ENCODE measurements at regions not wholly inside any gene's neighbourhood (a gene's known extent, or its start where the extent isn't known, plus 50 kb on each side); places are given as distances from the start of the nearest gene placed in this dataset.

DNA sequence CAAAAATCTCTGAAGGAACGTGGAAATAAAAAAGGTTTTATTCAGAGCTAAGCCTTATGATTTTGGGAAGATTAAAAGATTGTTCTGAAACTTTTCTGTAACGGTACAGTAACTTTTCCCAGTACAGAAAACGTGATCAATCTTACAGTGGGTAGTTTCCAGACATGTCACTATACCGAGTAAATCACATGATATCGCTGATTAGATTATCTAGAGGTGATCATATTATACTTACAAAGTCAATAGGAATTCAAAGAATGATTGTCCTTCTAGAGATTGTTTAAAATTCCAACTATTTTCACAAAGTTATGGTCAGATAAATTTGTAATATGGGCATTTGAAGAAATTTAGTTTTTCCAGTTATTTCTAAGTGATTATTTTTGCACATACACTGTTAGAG lies 736.0 kb upstream of the GRM7 start:
- no peak overlapping the region for H3K4me3 Mint-ChIP-seq

DNA sequence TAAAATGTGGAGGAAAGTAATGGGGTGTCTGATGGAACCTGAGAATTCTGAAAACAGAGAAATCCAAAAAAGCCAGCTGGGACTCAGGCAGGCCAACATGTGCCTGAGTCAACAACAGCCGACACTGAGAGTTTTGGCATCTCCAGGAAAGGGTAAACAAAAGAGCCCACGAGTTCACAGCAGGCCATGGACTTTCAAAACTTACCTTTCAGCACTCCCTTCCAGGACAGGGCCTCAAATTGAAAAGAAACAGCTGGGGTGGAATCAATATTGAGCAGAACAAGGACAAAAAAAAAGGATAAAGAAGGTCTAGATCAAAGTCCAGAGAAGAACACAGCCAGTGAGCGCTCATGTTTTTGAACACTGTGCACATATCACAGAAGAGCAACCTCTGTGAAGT lies 735.4 kb upstream of the GRM7 start:
- Mint-ChIP-seq H3K27me3 (no peaks in the 10 kb centered on the region), H3K9me3 (no peaks in the 10 kb centered on the region), H3K4me3 (no peak overlapping the region), H3K4me1 (no peaks in the 10 kb centered on the region), H3K36me3 (no peaks in the 10 kb centered on the region), H3K27ac (no peak overlapping the region)

More for the DNA sequence above, 736.0 kb upstream of the GRM7 start:
- no peaks in the 10 kb centered on the region for H3K4me1 Mint-ChIP-seq
- H3K36me3 Mint-ChIP-seq: no peaks in the 10 kb centered on the region
- no peaks in the 10 kb centered on the region for H3K27me3 Mint-ChIP-seq
- no peaks in the 10 kb centered on the region for H3K9me3 Mint-ChIP-seq
- no peak overlapping the region for H3K27ac Mint-ChIP-seq

DNA sequence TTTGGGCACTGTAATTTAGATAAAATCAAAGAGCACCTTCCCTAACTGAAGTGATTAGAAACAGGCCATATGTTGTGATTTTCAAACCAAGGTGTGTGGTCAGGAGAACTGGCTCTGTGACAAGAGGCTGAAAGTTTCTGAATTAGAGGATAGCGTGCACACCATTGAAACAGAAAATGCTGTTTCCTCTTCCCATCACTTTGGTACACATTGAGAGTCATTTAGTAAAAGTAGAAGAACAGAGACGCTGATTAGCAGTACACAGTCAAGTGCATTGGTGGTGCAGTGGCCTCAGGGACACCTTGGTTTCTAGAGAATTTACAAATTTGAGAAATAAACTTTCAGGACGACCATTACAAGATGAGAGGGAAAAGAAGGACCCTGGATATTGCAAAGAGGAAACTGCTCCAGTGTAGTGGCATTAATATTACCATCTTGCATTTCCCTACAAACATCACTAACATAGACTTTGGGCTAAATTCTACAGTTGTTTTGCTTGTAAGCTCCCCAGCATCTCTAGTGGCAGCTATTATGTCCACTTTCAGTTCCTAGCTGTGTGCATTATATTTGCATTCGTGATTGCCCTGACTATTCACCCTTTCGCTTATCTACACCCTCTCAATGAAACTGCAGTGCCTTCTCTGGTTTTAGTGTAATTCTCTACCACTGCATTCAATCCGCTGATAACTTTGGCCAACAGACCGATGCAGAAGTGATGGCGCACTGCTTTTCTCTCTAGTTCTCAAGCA lies 728.1 kb upstream of the GRM7 start:
- no peak overlapping the region for H3K4me3 Mint-ChIP-seq
- H3K4me1 Mint-ChIP-seq: no peaks in the 10 kb centered on the region

DNA sequence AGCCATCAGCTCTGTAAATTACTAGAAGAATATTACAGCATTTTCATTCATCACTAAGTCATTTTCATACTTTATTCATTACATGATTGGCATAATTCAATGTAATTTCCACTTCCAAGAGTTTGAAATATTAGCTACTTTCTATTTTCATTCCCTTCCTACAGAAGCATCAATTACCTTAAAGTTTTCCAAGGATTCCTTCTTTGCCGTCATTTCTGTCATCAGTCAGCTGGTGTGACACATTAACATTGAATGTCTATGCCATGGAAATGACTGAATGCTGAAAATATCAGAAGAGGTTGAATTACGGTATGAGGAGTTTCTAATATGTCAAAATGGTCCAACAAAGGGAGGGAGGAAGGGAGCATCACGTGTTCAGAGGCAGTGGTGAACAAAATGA lies 718.2 kb upstream of the GRM7 start:
- Mint-ChIP-seq H3K4me3 (no peak overlapping the region), H3K27me3 (no peaks in the 10 kb centered on the region), H3K4me1 (no peaks in the 10 kb centered on the region), H3K36me3 (no peaks in the 10 kb centered on the region), H3K9me3 (peaks cover 16% of the 10 kb centered on the region), H3K27ac (no peak overlapping the region)

More for the DNA sequence above, 728.1 kb upstream of the GRM7 start:
- no peak overlapping the region for H3K27ac Mint-ChIP-seq
- H3K27me3 Mint-ChIP-seq: no peaks in the 10 kb centered on the region
- peaks cover 11% of the 10 kb centered on the region for H3K9me3 Mint-ChIP-seq
- no peaks in the 10 kb centered on the region for H3K36me3 Mint-ChIP-seq

DNA sequence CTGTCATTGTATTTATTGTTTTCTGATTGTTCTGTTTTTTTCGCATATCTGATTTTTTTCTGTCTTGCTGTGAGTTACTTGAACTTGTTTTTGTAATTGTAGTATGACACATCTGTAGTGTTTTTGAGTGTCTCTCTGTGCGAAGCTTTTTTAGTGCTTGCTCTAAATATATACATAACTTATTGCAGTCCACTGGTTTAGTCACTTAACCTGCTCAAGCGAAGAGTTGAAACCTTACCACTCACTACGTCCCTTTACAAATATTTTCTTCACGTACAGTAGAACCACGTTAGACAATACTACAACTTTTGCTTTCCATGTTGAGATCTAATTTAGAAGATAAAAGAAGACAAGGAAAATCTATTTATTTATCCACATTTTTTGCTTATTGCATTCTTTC lies 713.0 kb upstream of the GRM7 start:
- H3K27me3 Mint-ChIP-seq: no peaks in the 10 kb centered on the region
- H3K27ac Mint-ChIP-seq: no peak overlapping the region
- no peaks in the 10 kb centered on the region for H3K4me1 Mint-ChIP-seq
- H3K36me3 Mint-ChIP-seq: no peaks in the 10 kb centered on the region
- peaks cover 13% of the 10 kb centered on the region for H3K9me3 Mint-ChIP-seq
- H3K4me3 Mint-ChIP-seq: no peak overlapping the region

DNA sequence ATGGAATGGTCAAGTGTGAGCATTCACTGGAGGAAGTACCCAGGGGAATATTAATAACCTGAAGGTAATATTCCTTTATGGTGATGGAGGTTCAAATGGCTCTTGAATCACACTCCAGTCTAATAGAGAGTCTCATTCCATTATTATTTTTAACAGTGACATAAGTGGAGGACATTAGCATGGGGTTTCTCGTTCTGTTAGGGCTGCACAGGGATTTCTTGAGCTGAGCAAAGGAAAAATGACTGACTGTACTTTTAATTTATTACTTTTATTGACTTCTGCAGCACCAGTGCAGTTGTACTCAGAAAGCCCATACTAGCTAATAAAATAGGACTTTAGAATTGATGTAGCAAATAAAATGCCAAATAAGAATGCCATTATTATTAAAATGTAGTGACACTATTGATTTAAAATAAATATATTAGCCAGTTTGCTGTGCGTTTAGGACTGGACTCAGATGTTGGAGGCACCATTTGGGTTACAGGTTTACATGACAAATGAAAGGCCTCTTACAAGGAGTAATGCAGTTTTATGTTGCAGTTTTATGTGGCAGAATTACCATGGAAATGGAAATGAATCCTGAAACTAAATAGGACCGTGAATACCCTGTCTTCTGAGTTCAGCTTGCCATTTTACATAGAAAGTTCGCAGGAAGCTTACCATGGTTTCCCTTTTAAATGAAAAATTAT lies 705.1 kb upstream of the GRM7 start:
- Mint-ChIP-seq H3K27ac (no peak overlapping the region), H3K4me1 (no peaks in the 10 kb centered on the region), H3K9me3 (no peaks in the 10 kb centered on the region), H3K36me3 (no peaks in the 10 kb centered on the region), H3K4me3 (no peak overlapping the region), H3K27me3 (no peaks in the 10 kb centered on the region)

DNA sequence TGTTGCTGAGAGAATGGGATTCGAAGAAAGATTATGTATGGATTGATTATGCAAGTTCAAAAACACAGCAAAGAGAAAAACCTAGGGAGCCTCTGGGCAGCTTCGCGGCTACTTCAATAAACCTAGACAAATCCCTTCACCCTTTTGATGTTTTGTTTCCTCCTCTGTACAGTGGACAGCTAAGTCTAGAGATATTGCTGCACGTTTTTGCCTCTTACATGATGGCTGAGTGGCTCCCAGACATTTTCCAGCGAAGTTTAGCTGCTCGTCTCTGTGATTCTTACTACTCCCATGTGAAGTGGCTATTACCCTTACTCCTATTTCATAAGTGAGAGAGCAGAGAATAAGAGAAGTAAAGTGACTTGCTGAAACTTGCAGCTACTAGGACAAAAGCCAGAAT lies 695.0 kb upstream of the GRM7 start:
- no peaks in the 10 kb centered on the region for H3K36me3 Mint-ChIP-seq
- H3K27ac Mint-ChIP-seq: no peak overlapping the region
- H3K27me3 Mint-ChIP-seq: no peaks in the 10 kb centered on the region

DNA sequence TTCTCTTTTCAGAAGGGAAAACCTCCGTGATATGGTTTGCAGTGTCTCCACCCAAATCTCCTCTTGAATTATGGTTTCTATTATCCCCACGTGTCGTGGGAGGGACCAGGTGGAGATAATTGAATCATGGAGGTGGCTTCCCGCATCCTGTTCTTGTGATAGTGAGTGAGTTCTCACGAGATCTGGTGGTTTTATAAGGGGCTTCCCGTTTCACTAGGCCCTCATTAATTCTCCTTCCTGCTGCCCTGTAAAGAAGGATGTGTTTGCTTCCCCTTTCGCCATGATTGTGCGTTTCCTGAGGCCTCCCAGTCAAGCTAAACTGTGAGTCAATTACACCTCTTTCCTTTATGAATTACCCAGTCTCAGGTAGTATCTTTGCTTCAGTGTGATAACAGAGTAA lies 692.7 kb upstream of the GRM7 start:
- no peak overlapping the region for H3K27ac Mint-ChIP-seq
- no peaks in the 10 kb centered on the region for H3K9me3 Mint-ChIP-seq
- no peak overlapping the region for H3K4me3 Mint-ChIP-seq
- no peaks in the 10 kb centered on the region for H3K4me1 Mint-ChIP-seq
- H3K27me3 Mint-ChIP-seq: no peaks in the 10 kb centered on the region
- H3K36me3 Mint-ChIP-seq: no peaks in the 10 kb centered on the region

More for the DNA sequence above, 695.0 kb upstream of the GRM7 start:
- Mint-ChIP-seq H3K9me3 (no peaks in the 10 kb centered on the region), H3K4me3 (no peak overlapping the region), H3K4me1 (no peaks in the 10 kb centered on the region)

DNA sequence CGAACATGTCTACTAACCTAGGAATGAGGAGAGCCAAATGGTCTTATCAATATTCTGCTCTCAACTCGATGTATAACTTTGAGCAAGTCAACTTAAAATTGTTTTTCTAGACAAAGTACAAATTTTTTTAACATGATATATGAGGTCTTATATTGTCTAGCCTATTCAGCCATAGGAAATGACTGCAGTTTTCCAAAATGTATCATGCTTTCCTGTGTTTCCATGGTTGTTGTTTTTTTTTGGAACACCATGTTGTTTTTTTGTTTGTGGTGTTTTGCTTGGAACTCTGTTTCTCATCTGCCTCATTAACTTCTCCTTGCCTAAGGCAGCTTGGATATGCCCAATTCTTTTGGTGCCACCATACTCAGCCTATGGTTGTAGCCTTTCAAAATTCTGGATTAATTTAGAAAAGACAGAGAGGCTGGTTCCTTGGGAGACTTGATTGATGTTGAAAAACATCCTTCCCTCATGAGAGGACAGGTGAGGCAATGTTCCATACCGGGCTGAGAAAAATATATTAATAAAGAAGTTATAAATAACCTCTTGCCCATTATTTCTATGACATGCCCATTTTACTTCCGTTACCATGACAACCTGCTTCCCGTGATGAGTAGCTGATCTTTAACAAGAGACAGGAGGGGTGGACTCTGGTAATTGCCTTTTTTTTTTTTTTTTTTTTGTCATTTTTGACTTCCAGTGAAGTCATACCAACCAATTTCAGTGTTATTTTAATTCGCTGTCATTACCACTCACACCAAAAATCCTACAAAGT lies 687.9 kb upstream of the GRM7 start:
- no peaks in the 10 kb centered on the region for H3K4me1 Mint-ChIP-seq
- H3K4me3 Mint-ChIP-seq: no peak overlapping the region
- no peak overlapping the region for H3K27ac Mint-ChIP-seq
- no peaks in the 10 kb centered on the region for H3K9me3 Mint-ChIP-seq
- no peaks in the 10 kb centered on the region for H3K27me3 Mint-ChIP-seq
- H3K36me3 Mint-ChIP-seq: no peaks in the 10 kb centered on the region

DNA sequence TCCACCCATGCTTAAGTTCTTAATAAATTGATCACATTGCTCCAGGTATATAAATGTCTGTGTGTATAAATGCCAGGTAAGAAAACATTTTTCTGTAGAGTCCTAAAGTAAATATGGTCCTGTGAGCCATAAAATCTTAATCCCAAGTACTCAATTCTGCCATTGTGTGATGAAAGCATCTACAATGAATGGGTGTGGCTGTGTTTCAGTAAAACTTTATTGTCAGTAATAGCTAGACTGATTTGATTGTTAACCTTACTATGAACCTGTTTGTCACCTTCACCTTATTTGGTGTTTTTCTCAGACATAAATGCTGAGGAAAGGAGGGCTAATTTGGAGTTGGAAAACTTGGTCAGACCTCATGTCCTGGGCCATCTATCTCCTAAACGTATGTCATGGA lies 683.5 kb upstream of the GRM7 start:
- H3K9me3 Mint-ChIP-seq: no peaks in the 10 kb centered on the region
- no peaks in the 10 kb centered on the region for H3K4me1 Mint-ChIP-seq
- H3K36me3 Mint-ChIP-seq: no peaks in the 10 kb centered on the region
- no peak overlapping the region for H3K4me3 Mint-ChIP-seq
- H3K27ac Mint-ChIP-seq: no peak overlapping the region
- no peaks in the 10 kb centered on the region for H3K27me3 Mint-ChIP-seq

DNA sequence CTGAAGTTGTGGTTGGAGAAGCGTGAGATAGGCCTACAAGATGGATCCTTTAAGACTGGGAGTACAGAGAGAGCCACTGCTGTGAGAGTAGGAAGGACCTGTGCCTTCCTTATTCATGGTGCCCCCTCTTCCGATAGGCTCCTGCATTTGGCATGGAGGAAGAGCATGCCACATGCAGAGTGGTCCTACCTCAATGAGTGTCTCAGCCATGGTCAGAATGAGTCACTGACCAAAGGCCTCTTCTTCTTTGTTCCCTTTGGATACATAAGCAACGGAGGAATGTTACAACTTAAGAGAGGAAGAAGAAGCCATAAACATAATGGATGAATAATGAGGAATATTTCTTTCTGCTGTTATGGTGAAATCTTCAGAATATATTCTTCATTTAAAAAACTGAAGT lies 681.2 kb upstream of the GRM7 start:
- H3K9me3 Mint-ChIP-seq: no peaks in the 10 kb centered on the region
- H3K36me3 Mint-ChIP-seq: no peaks in the 10 kb centered on the region
- no peaks in the 10 kb centered on the region for H3K27me3 Mint-ChIP-seq
- no peak overlapping the region for H3K4me3 Mint-ChIP-seq
- no peaks in the 10 kb centered on the region for H3K4me1 Mint-ChIP-seq
- no peak overlapping the region for H3K27ac Mint-ChIP-seq

DNA sequence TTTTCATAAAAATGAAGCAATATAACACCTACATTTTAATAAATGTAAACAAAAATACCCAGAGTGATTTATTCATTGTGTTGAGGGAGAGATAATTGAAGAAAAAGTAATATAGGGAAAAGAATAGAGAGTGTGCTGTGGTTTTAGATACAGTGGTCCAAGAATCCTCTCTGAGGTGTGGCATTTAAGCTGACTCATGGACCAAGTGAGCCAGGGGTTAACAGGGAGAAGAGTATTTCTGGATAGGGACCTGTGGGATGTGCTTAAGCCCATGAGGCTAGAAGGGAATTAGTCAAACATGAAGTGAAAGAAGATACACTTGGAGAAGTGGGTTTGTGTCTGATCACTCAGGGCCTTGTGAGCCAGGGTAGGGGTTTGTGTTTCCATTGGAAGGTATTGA lies 680.7 kb upstream of the GRM7 start:
- Mint-ChIP-seq H3K4me3 (no peak overlapping the region), H3K27ac (no peak overlapping the region), H3K9me3 (no peaks in the 10 kb centered on the region), H3K36me3 (no peaks in the 10 kb centered on the region), H3K27me3 (no peaks in the 10 kb centered on the region), H3K4me1 (no peaks in the 10 kb centered on the region)

DNA sequence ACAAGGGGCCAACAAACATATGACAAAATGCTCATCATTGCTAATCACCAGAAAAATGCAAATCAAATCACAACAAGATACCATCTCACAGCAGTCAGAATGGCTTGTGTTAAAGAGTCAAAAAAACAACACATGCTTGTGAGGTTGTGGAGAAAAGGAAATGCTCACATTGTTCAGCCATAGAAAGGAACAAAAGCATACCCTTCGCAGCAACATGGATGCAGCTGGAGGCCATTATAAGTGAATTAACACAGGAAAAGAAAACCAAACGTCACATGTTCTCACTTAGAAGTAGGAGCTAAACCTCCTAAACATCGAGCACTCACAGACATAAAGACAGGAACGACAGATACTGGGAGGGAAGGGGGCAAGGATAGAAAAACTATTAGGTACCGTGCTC lies 678.4 kb upstream of the GRM7 start:
- no peaks in the 10 kb centered on the region for H3K36me3 Mint-ChIP-seq
- no peaks in the 10 kb centered on the region for H3K9me3 Mint-ChIP-seq

DNA sequence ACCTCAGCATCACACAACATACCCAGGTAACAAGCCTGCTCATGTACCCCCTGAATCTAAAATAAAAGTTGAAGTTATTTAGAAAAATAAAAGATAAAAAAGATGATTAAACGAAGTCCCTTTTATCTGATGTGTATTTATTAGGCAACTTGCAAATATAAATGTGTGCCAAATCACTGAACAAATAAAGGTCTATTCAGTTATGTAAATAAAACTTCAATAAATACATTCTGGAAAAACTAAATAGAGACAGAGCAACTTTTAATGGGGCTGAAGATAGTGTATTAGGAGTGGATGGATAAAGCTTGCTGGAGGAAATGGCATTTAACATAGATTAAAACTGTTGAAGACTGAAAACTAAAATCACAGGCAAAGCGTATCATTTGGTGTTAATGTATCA lies 678.0 kb upstream of the GRM7 start:
- H3K4me3 Mint-ChIP-seq: no peak overlapping the region
- H3K27ac Mint-ChIP-seq: no peak overlapping the region
- H3K9me3 Mint-ChIP-seq: peaks cover 4% of the 10 kb centered on the region
- H3K27me3 Mint-ChIP-seq: no peaks in the 10 kb centered on the region
- no peaks in the 10 kb centered on the region for H3K36me3 Mint-ChIP-seq
- no peaks in the 10 kb centered on the region for H3K4me1 Mint-ChIP-seq

More for the DNA sequence above, 678.4 kb upstream of the GRM7 start:
- H3K27ac Mint-ChIP-seq: no peak overlapping the region
- no peaks in the 10 kb centered on the region for H3K4me1 Mint-ChIP-seq
- no peak overlapping the region for H3K4me3 Mint-ChIP-seq
- H3K27me3 Mint-ChIP-seq: no peaks in the 10 kb centered on the region

DNA sequence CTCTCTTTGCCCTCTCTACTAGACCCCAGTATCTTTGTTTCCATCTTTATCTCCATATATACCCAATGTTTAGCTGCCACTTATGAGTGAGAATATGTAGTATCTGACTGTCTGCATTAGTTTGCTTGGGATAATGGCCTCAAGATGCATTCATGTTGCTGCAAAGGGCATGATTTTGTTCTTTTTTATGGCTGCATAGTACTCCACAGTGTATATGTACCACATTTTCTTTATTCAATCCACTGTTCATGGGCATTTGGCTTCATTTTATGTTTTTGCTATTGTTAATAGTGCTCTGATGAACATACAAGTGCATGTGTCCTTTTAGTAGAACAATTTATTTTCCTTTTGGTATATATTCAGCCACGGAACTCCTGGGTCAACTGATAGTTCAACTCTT lies 671.5 kb upstream of the GRM7 start:
- Mint-ChIP-seq H3K9me3 (peaks cover 8% of the 10 kb centered on the region), H3K27me3 (no peaks in the 10 kb centered on the region), H3K4me3 (no peak overlapping the region), H3K27ac (peak overlapping the region; percentile 10), H3K4me1 (no peaks in the 10 kb centered on the region), H3K36me3 (no peaks in the 10 kb centered on the region)

DNA sequence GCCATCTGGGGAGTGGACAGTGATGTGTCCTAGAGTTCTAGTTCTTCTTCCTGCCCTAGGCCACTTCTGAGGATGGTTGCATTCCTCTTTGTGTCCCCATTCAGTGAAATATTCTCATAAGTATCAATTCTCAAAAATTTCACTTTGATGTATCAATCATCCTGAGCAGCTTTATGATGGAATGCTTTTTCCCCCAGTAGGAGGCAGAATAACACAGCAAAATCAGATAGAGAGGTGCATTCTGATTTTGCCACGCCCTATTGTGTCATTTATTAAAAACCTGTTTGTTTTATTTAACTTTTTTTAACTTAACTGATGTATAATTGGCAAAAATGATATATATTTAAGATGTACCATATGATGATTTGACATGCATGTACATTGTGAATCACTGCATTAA lies 656.0 kb upstream of the GRM7 start:
- H3K27ac Mint-ChIP-seq: no peak overlapping the region
- no peaks in the 10 kb centered on the region for H3K36me3 Mint-ChIP-seq
- H3K4me3 Mint-ChIP-seq: no peak overlapping the region
- no peaks in the 10 kb centered on the region for H3K27me3 Mint-ChIP-seq
- H3K9me3 Mint-ChIP-seq: no peaks in the 10 kb centered on the region
- no peaks in the 10 kb centered on the region for H3K4me1 Mint-ChIP-seq
